GM19240 (cell line): ENCODE measurements at regions not wholly inside any gene's neighbourhood (a gene's known extent, or its start where the extent isn't known, plus 50 kb on each side); places are given as distances from the start of the nearest gene placed in this dataset.
"Not testable (repeated sequence)": the region's sequence is repeated elsewhere in the genome, so short reads cannot be mapped to it uniquely, and the experiment has no call there.

ENCODE experiments used
- DNase-seq: peaks from one replicate; pipeline ENCODE4 v3.0.0; 2011; ENCODE audit warnings: low spot score; ENCODE audit not compliant: insufficient read length

GRCh38 chr2:36168115-36168514 lies 187.5 kb upstream of the CRIM1 start:
- no peak for DNase-seq

- DNase-seq: no peak
Observed at GRCh38 chr2:36165132-36165531, 190.4 kb upstream of the CRIM1 start.

- no peak for DNase-seq
Observed at GRCh38 chr2:36163520-36164254, 191.9 kb upstream of the CRIM1 start.

- DNase-seq: not testable (repeated sequence)
Observed at GRCh38 chr2:36157093-36157492, 198.5 kb upstream of the CRIM1 start.

GRCh38 chr2:36147670-36148390 lies 207.7 kb upstream of the CRIM1 start:
- DNase-seq: no peak

GRCh38 chr2:36146765-36147164 lies 208.8 kb upstream of the CRIM1 start:
- no peak for DNase-seq

- DNase-seq: no peak
Observed at GRCh38 chr2:36140391-36140790, 215.2 kb upstream of the CRIM1 start.

- DNase-seq: no peak
Observed at GRCh38 chr2:36137612-36138011, 218.0 kb upstream of the CRIM1 start.

- no peak for DNase-seq
Observed at GRCh38 chr2:36134281-36134680, 221.3 kb upstream of the CRIM1 start.

- no peak for DNase-seq
Observed at GRCh38 chr2:36128359-36128758, 227.2 kb upstream of the CRIM1 start.

- DNase-seq: no peak
Observed at GRCh38 chr2:36125702-36126101, 229.9 kb upstream of the CRIM1 start.

GRCh38 chr2:36123995-36124394 lies 231.6 kb upstream of the CRIM1 start:
- no peak for DNase-seq

GRCh38 chr2:36097022-36097421 lies 258.6 kb upstream of the CRIM1 start:
- no peak for DNase-seq

GRCh38 chr2:36091844-36092741 lies 263.5 kb upstream of the CRIM1 start:
- not testable (repeated sequence) for DNase-seq

- no peak for DNase-seq
Observed at GRCh38 chr2:36088716-36089328, 266.8 kb upstream of the CRIM1 start.

- no peak for DNase-seq
Observed at GRCh38 chr2:36087344-36087743, 268.2 kb upstream of the CRIM1 start.

- no peak for DNase-seq
Observed at GRCh38 chr2:36079793-36080192, 275.8 kb upstream of the CRIM1 start.

- no peak for DNase-seq
Observed at GRCh38 chr2:36074008-36074407, 281.6 kb upstream of the CRIM1 start.

GRCh38 chr2:36071698-36072097 lies 283.9 kb upstream of the CRIM1 start:
- no peak for DNase-seq

GRCh38 chr2:36069074-36069473 lies 286.5 kb upstream of the CRIM1 start:
- DNase-seq: no peak

- DNase-seq: no peak
Observed at GRCh38 chr2:36068086-36068485, 287.5 kb upstream of the CRIM1 start.

- DNase-seq: no peak
Observed at GRCh38 chr2:36060133-36060532, 295.4 kb upstream of the CRIM1 start.
